GM18502 (cell line): ENCODE measurements at regions not wholly inside any gene's neighbourhood (a gene's known extent, or its start where the extent isn't known, plus 50 kb on each side); places are given as distances from the start of the nearest gene placed in this dataset.

Experiments used
- ATAC-seq: cut with Tn5 transposase; IDR thresholded peaks from one replicate; pipeline ENCODE4 v1.9.1; 2021; ENCODE audit warnings: mild to moderate bottlenecking; ENCODE audit not compliant: unreplicated experiment, poor library complexity

DNA sequence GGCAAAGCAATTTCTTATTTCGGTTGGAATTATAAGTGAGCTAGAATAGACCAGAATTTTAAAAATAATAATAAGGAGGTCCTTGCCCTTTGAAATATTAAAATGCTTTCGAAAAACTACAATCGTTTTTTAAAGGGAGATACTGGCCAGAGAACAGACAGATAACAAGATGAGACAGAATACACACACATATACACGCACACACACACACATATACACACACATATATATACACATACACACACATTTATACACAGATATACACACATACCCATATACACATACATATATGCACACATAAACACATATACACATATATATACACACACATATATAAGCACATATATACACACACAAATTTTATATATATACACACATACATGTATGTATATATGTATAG, 175.3 kb upstream of the MIR17HG start:
- ATAC-seq: no peak

DNA sequence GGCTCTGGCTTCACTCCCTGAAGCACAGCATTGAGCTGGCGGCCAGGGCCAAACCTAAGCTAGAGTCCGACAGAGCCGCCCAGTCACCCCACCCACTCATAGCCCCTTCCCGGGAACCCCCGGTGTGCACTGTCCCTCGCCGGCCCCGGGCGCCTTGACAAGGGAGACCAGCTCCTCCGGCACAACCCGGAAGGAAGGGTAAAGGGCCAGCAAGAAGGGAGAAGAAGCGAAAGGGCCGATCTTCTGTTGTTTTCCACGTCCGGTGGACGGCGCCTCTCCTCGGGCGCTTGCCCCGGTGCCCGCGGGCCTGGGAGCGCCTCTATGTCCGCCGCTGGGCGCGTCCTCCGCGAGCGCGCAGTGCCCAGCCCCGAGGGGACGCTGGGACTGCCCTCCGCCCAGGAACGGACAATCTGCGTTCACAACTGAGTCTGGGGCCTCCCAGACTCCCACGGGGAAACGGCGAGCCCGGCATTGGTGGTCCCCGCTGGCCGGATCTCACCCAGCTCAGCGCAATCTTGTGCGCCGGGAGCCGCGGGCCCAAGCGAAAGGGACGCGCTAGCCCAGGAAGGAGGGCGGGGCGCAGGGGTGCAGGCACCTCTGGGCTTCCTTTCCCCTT, 172.5 kb upstream of the MIR17HG start:
- no peak for ATAC-seq

GRCh38 chr13:91178099-91178498, 169.4 kb upstream of the MIR17HG start:
- ATAC-seq: no peak

- no peak for ATAC-seq
Observed at GRCh38 chr13:91181892-91182291, 165.6 kb upstream of the MIR17HG start.

DNA sequence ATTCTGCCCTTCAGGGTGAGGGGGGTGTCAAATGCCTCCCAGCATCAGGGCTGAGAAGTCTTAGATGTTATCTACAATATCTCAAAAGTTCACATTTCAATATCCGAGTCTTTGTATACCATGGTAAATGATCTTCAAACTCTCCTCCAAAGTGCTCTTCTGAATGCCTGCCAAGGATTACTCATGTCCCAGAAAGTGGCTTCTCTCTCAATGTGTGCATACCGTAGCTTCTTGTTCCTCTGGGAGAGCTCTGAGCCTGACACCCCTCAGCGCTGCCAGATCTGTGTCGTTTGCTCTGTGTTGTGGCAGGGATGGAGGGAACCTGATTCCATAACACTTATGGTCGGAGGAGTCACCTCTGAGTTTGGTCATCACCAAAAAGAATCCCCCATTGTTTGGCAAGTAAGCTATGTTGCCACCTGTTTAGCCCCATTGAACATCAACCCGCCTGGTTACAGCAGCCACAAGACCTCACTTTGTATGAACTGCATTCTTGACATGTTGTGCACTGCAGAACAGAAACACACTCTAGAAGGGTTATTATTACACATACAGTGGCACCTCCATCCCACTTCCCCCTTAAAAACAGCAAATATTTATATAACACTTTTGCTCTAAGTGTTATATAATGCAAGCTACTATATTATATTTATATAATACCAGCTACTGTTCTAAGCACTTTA, 163.1 kb upstream of the MIR17HG start:
- no peak for ATAC-seq

DNA sequence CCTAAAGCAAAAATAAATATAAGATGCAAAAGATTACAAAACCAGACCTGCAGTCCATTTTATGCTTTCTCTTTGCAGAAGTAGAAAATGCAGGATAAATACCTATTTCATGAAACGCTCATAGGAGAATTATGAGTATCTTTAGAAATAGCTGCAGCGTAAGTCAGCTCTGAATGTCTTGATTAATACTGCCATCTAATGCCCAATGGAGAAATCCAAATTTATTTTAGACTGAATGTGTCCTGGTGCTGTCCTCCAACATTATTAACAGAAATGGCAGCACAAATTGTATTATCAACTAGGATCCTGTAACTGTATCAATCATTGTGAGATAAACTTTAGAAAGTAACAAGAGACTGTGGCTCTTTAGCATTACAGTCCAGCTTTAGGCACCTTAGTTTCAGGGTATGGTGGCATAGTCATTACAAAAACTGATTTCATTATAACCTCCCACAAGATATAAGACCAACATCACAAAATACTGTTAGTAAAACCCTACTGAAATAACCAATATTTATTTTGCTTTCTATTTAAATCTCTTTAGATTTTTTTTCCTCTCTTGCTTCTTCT, 162.1 kb upstream of the MIR17HG start:
- ATAC-seq: no peak

DNA sequence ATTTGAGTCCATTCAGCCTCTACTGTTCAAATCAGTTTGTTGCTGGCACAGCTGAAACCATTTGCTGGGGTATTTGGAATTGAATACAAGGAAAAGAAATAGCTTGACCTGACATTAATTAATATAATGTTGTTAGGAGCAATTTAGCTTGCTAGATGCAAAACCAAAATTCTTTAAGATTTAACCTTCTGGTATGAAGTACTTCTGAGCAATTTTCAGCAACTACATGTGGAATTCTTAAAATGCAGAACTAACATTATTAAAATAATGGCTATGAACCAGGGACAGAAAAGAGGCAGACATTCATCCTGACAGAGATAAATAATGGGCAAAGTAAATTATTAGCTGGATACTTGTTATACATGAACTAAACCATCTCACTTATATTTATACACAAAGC, 160.0 kb upstream of the MIR17HG start:
- ATAC-seq: no peak

DNA sequence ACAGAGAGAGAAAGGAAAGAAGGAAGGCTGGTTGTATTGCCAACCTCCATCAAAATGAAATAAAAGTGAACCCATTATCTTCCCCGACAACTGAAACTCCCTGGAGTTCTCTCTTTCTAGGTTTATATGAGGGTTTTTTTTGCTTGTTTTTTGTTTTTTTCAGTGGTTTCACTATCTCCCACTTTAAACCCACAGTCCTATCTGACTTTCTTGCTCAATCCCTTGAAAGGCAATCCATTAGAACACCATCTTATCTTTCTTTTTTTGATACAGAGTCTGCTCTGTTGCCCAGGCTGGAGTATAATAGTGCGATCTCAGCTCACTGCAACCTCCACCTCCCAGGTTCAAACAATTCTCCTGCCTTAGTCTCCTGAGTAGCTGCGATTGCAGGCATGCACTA, 158.0 kb upstream of the MIR17HG start:
- ATAC-seq: no peak

- ATAC-seq: no peak
Observed at GRCh38 chr13:91193358-91193757, 154.1 kb upstream of the MIR17HG start.

DNA sequence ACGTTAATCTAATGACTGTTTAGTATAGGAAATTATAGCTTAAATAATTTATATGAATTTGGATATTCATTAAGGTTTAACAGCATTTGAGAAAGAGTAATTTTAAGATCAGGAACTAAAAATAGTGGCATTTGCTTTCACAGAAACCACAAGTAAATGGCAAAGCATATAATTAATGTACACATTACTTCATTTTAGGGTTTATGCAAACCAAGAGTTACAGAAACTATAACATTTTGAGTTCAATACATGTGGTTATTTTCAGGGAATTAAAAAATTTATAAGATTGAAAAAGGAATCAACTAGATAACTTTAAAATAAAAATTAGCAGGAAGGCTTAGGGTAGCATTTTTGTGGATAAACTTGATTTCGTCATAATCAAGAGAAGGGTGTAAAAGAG, 151.7 kb upstream of the MIR17HG start:
- ATAC-seq: no peak

GRCh38 chr13:91196958-91197357, 150.5 kb upstream of the MIR17HG start:
- ATAC-seq: no peak

- ATAC-seq: no peak
Observed at GRCh38 chr13:91199866-91200265, 147.6 kb upstream of the MIR17HG start.

DNA sequence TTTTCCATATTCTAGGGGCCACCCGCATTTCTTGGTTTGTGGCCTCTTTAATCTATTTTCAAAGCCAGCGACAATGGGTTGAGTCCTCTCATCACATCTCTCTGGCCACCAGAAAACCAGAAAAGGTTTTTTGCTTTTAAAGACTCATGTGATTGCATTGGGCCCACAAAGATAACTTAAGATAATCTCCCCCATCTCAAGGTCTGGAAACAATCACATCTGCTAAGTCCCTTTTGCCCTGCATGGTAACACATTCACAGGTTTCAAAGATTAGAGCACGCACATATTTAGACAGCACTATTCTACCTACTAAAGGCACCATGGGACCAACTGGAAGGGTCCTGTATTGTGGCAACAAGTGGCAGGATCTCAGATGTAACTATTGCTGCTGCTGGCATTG, 147.0 kb upstream of the MIR17HG start:
- ATAC-seq: no peak

GRCh38 chr13:91203430-91203829, 144.1 kb upstream of the MIR17HG start:
- ATAC-seq: no peak

DNA sequence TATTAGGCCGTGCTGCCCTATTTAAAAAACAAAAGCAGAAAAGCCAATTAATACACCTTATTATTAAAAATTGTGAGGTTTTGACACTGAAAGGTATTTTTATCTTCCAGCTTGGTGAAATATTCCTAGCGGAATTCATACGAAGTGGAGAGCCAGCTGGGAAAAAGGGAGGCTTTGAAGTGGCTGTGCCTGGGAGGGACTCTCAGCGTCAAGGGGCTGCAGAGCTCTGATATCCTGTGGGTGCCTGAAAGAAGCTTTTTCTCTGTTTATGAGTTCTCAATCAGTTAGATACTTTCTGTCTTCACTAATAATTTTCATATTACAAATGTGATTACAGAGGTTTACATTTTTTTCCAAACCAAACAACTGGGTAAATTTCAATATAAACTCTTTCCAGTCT, 140.2 kb upstream of the MIR17HG start:
- no peak for ATAC-seq

- no peak for ATAC-seq
Observed at GRCh38 chr13:91211510-91211909, 136.0 kb upstream of the MIR17HG start.

- ATAC-seq: no peak
Observed at GRCh38 chr13:91212231-91212630, 135.3 kb upstream of the MIR17HG start.

- ATAC-seq: no peak
Observed at GRCh38 chr13:91214031-91214430, 133.5 kb upstream of the MIR17HG start.

DNA sequence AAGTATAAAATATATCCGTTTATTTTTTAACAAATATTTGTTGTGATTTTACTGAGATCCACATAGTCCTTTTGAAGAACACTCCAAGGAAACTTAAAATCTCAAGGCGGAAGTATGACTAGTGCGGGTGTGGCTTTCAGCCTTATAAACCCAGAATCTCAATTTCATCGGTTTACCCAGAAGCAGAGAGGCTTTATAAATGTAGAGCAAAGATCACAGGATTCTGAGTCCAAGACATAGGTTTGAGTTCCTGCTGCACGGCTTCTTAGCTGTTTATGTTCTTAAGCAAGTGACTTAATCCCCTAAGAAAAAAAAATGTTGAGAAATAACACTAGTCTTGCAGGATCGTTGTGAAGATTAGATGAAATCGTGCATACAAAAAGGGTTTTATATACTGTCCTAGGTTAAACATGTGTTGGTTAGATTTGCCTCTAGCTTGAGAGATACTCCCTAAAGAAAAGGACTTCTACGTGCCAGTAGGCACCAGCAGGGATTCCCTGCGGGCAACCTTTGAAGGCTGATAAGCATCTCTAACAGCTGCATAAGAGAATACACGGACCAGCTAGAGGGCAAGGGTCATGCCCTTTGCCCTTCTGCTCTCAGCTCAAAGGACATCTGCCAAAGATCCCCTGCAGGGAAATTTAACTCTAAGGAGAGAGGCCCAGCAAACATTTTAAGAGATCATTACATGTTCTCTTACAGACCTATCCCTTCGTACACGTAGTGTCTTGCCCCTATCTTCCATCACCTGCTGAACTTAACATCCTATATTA, 130.4 kb upstream of the MIR17HG start:
- ATAC-seq: no peak

DNA sequence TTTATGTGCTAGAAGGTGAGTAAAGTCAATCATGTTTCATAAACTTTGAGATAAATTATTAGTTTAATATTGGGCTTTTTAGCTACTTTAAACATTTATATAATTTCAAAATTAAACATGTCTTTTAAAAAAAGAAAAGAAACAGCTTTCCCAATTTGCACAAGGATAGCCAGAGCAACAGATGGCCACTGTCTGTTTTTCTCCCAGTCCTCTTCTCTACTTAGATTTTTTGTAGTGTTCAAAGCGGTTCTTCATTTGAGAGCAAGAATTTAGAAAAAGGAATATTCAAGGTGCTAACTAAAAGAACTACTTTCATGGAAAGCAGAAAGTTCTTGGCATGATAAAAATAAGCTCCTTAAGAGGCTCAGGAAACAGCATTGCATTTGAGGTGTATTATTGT, 128.3 kb upstream of the MIR17HG start:
- no peak for ATAC-seq

GRCh38 chr13:91220872-91221271, 126.6 kb upstream of the MIR17HG start:
- no peak for ATAC-seq
